ENCODE measurements at regions not wholly inside any gene's neighbourhood (a gene's known extent, or its start where the extent isn't known, plus 50 kb on each side); places are given as distances from the start of the nearest gene placed in this dataset.

- DNase-seq, result no peak
These were observed 323.3 kb upstream of the TLE3 start for GRCh38 chr15:70420948-70421482.

- DNase-seq, result no peak
These were observed 322.6 kb upstream of the TLE3 start for GRCh38 chr15:70420086-70420947.

- no peak for DNase-seq
These were observed 321.2 kb upstream of the TLE3 start for GRCh38 chr15:70418943-70419342.

- DNase-seq, result no peak
These were observed 319.8 kb upstream of the TLE3 start for GRCh38 chr15:70417535-70417934.

- no peak for DNase-seq
These were observed 319.1 kb upstream of the TLE3 start for GRCh38 chr15:70416829-70417228.

- peak; percentile 54 for DNase-seq
These were observed 317.7 kb upstream of the TLE3 start for GRCh38 chr15:70415398-70415797.

GRCh38 chr15:70414626-70415025 lies 316.9 kb upstream of the TLE3 start:
- DNase-seq, result no peak

GRCh38 chr15:70412794-70413193 lies 315.1 kb upstream of the TLE3 start:
- DNase-seq, result no peak

- no peak for DNase-seq
These were observed 313.6 kb upstream of the TLE3 start for GRCh38 chr15:70411143-70411863.

GRCh38 chr15:70410371-70410985 lies 312.8 kb upstream of the TLE3 start:
- DNase-seq, result no peak

GRCh38 chr15:70409388-70409787 lies 311.7 kb upstream of the TLE3 start:
- DNase-seq, result no peak

GRCh38 chr15:70407955-70408354 lies 310.2 kb upstream of the TLE3 start:
- DNase-seq, result no peak

GRCh38 chr15:70407336-70407670 lies 309.6 kb upstream of the TLE3 start:
- no peak for DNase-seq

GRCh38 chr15:70406617-70407335 lies 309.1 kb upstream of the TLE3 start:
- no peak for DNase-seq

- no peak for DNase-seq
These were observed 304.0 kb upstream of the TLE3 start for GRCh38 chr15:70401709-70402108.

- no peak for DNase-seq
These were observed 303.2 kb upstream of the TLE3 start for GRCh38 chr15:70400766-70401541.

- no peak for DNase-seq
These were observed 301.5 kb upstream of the TLE3 start for GRCh38 chr15:70399204-70399603.

- no peak for DNase-seq
These were observed 301.0 kb upstream of the TLE3 start for GRCh38 chr15:70398694-70399093.

- no peak for DNase-seq
These were observed 299.1 kb upstream of the TLE3 start for GRCh38 chr15:70396807-70397206.

GRCh38 chr15:70395164-70395563 lies 297.4 kb upstream of the TLE3 start:
- no peak for DNase-seq

GRCh38 chr15:70390723-70391122 lies 293.0 kb upstream of the TLE3 start:
- DNase-seq, result no peak

GRCh38 chr15:70387993-70388392 lies 290.3 kb upstream of the TLE3 start:
- DNase-seq, result no peak

Measured in right forelimb (tissue), 1 donor.